AG09309 (cell line): ENCODE measurements at regions not wholly inside any gene's neighbourhood (a gene's known extent, or its start where the extent isn't known, plus 50 kb on each side); places are given as distances from the start of the nearest gene placed in this dataset.
"Not testable (repeated sequence)": the region's sequence is repeated elsewhere in the genome, so short reads cannot be mapped to it uniquely, and the experiment has no call there.

Source experiments
- DNase-seq: peaks from one replicate; pipeline ENCODE4 v3.0.0-alpha.2; 2010; ENCODE audit warnings: low read depth
- H3K4me3 ChIP-seq: 2 replicates; pipeline ENCODE4 v1.5.1; 2011; ENCODE audit warnings: mild to moderate bottlenecking, low read depth, low read length, moderate library complexity; ENCODE audit not compliant: control insufficient read depth
- TF ChIP-seq, protein P1 (sequence below): IDR thresholded peaks from 2 replicates; pipeline ENCODE4 v1.5.1; 2011; ENCODE audit warnings: mild to moderate bottlenecking, low read depth, low read length, inconsistent platforms; ENCODE audit not compliant: insufficient read depth, control insufficient read depth; ENCODE audit errors: missing control alignments

DNA sequence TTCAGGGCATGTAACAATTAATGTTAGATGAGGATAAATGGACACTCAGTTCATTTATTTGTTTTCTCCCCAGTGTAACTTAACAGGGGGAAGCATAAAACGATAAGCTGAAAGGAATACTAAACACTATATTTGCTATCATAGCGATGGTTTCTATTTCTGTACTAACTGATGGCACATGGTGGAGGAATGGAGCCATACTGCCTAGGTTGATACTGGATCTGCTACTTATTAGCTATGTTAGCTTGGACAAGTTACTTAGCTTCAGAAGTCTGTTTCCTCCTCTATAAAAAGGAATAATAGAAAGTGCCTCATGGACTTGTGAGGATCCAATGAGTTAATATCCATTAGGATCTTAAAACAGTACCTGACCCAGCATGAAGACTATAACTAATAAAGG is 127.5 kb downstream of the NBPF8 start:
- not testable (repeated sequence) for DNase-seq, H3K4me3 ChIP-seq

DNA sequence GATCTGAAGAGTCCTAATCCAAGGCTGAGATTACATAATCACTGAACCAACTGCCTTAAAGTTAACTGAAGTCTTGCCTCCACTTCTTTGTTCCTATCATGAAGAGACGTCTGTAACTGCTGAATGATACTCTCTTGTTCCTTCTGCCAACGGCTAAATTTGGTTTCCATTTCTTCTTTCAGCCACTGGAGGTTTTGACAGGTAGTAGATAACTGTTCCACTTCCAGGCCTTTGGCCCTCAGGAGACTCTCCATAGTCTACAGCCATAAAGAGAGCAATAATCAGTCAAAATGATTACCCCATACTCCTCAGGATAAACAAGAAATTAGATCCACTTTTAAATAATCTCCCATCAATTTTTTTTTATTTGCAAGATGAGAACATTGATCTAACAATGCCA is 128.1 kb downstream of the NBPF8 start:
- DNase-seq, H3K4me3 ChIP-seq: not testable (repeated sequence)

DNA sequence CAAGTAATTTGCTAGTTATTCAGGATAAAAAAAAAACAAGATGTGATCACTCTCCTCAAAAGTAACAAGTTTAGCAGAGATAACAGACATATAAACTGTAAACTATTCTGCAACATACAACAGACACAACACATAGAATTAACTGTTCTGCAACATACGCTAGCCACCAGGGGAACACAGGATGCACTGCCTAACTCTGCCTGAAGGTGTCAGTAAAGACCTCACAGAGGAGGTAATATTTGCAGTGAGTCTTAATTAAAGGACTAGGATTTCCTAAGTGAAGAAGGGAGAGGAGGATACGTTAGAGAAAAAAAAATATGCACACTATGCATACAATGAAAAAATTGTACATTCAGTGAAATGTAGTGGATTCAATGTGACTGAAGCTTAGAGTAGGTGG is 129.6 kb downstream of the NBPF8 start:
- TF ChIP-seq, protein P1, sequence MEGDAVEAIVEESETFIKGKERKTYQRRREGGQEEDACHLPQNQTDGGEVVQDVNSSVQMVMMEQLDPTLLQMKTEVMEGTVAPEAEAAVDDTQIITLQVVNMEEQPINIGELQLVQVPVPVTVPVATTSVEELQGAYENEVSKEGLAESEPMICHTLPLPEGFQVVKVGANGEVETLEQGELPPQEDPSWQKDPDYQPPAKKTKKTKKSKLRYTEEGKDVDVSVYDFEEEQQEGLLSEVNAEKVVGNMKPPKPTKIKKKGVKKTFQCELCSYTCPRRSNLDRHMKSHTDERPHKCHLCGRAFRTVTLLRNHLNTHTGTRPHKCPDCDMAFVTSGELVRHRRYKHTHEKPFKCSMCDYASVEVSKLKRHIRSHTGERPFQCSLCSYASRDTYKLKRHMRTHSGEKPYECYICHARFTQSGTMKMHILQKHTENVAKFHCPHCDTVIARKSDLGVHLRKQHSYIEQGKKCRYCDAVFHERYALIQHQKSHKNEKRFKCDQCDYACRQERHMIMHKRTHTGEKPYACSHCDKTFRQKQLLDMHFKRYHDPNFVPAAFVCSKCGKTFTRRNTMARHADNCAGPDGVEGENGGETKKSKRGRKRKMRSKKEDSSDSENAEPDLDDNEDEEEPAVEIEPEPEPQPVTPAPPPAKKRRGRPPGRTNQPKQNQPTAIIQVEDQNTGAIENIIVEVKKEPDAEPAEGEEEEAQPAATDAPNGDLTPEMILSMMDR: peak; percentile 38
- not testable (repeated sequence) for H3K4me3 ChIP-seq, DNase-seq

DNA sequence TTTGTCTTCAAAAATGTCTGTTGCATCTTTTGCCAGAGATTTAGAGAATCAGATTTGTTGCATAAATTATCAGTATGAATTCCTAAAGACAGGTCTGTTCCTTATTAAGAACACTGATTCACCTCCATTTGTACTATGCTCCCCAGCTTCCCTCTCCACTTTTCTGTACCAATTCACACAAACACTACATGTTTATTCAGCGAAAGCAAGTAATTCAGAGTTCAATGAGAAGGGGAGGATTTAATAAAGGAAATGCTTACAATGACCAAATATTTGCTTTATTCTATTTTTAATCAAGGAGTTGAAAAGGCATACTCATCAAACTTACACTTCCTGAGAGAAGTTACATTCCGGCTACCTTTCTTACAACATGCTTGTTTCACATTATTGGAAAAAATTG is 135.5 kb downstream of the NBPF8 start:
- H3K4me3 ChIP-seq, DNase-seq: not testable (repeated sequence)

DNA sequence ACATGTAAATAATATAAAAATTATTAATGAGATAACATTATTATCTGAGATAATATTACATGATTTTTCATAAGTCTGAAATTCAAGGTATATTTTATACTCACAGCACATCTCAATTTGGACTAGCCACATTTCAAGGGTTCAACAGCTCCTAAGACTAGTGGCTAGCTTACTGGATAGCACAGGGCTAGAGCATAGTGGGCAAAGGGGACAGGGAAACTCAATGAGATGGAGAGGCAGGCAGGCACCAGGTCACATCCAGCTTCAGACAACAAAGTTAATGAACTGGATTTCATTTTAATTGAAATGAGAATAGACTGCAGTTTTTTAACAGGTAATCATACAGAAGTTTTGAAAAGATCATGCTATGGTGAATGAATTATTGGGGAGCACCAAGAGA is 137.4 kb downstream of the NBPF8 start:
- not testable (repeated sequence) for DNase-seq, H3K4me3 ChIP-seq

DNA sequence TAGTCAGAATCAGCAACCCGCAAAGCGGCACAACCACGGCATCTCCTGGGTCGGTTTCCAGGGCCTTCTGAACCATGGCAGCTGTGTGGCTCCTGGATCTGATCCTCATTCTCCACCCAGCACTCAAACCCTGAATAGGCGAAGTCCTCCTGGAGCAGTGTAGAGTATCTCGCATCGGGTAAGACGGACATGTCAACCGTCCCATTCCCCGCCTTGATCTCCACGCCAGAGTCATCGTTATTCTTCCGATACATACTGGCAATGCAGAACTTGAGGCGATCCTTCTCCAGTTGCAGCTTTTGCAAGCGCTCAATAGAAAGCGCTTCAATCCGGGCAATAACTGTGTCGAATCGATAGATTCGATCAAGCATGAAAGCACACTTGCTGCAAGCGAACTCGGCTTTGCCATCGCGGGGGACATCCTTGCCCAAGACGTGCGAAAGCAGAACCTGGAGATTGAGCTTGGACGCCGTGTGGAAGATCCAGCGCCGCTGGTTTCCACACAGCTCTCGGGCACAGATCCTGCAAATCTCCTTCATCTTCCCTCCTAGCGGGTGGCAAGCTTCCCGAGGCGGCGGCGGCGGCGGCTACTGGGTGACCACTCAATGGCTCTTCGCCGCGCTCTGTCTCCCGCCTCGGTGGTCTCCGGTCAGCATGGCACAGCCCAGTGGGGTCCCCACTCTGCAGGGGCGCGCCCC is 142.9 kb downstream of the NBPF8 start:
- peak overlapping the region; percentile 40 for H3K4me3 ChIP-seq
- DNase-seq: not testable (repeated sequence)

DNA sequence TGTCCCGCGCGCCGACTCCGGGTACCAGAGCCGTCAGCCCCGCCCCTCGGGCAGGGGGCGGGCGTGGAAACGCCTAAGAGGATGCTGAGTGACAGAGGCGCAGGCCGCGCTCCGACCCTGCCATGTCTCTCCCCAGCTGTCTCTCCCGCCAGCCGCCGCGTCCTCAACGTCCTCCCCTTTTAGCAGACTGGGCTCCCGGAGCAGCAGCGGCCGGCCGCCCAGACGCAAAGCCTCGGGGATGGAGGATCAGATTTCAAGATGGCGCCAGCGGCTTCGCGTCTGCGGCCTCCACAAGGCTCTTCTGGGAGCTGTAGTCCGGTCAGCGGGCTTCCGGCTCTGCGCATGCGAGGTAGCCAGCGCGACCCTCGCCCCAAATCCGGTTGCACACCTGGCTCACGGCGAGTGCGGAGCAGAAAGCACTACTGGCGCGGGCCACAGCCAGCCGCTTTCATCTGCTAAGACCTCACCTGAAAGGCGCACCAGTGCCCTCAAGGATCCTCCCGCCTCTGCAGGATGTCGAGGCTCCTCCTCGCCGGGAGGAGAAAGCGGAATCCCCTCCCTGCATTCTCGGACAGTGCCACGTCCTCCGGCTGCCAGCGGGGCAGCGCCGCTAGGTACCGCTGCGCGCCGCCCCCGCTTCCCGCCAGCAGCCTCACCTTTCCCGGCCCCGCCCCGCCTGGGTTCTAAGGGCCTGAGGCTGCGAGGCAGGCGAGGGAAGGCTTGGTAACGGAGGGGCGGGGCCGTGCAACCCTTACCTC is 143.6 kb downstream of the NBPF8 start:
- H3K4me3 ChIP-seq: peak overlapping the region; percentile 43
- DNase-seq: peak; percentile 27

DNA sequence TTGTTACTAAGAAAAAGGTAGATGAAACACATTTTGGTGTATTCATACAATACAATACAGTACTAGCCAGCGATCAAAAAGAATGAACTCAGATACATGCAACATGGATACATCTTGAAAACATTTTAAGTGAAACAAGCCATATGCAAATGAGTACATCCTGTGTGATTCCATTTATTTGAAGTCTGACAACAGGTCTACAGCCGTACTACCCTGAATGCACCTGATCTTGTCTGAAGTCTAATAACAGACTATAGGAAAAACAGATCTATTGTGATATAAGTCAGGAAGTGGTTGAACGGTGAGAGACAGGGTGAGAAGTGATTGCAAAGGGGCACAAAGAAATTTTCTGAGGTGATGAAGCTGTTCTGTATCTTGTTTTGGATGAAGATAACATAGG is 146.9 kb downstream of the NBPF8 start:
- H3K4me3 ChIP-seq, DNase-seq: not testable (repeated sequence)

DNA sequence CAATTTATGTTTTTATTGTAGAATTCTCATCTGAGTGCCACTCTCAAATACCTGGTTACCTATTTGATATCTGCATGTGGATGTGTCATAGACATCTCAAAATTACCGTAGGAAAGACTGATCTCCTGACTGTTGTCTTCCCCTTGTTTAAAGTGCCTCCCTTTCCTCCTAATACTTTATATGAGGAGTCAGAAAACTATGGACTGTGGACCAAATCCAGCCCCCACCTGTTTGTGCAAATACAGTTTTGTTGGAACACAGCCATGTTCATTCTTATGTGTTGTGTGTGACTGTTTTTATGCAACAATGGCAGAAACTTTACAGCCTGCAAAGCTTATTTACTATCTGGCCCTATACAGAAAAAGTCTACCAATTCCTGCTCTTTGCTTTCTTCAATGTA is 150.6 kb downstream of the NBPF8 start:
- H3K4me3 ChIP-seq, DNase-seq: not testable (repeated sequence)

DNA sequence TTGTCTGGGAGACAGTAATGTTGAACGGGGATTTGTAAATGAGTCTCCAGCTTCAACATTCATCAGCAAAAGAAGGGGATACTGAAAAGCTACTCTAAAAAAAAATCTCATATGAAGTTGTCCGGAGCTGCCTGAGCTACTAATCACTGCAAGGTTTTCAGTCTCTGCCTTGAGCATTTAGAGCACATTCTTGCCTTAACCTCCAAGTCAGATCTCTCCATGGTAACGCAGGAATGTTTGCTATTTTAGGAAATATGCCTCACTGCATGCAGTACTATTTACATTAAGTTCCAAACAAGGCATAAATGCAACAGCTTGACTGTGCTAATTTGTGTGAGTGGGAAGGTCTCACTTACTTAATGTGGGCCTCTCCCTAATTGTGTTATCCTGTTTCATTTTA is 152.8 kb downstream of the NBPF8 start:
- H3K4me3 ChIP-seq, DNase-seq: not testable (repeated sequence)

DNA sequence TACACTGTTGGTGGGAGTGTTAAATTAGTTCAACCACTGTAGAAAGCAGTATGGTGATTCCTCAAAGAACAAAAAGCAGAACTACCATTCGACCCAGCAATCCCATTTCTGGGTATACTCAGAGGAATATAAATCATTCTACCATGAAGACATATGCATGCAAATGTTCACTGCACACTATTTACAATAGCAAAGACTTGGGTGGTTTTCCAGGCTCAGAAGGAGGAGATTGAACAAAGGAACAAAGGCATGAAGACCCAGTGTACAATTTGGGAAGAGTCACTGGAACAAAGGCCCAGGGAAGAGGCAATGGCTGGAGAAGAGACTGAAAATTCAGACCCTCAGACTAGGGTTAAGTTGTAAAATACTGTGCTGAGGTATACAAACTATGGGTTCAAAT is 148.5 kb upstream of the NBPF26 start:
- H3K4me3 ChIP-seq, DNase-seq: not testable (repeated sequence)

DNA sequence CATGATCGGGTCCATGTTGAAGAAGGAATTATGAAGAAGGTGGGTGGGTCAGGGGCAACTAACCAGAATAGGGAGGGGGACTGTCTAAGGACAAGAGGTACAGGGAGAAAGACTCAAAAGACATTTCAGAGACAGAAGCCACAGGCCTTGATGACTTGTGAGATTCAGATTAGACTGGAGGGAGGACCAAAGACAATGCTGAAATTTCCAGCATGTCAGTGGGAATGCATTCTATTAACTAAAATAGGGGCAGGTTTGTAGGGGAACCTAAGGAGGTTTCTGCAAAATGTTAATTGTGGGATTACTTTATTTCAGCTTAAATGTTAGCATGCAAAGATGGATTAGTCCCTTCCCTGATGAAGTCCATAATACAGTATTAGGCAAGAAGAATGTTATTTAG is 141.6 kb upstream of the NBPF26 start:
- not testable (repeated sequence) for DNase-seq, H3K4me3 ChIP-seq

DNA sequence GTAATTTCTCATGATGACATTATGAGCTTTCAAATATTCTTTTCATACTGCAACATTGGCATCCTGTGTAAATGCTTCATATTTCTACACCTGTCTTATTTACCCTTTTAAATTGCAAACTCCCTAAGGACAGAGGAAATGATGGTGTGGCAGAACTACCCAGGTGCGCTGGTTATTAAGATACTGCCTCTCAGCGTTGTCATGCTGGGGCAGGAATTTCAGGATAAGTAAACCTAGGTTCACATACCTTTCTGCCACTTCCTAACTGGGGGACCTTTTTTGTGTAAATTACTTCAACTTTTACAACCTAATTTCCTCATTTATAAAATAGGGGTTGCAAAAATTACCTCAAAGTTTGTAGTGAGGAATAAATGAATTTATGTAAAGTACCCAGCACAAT is 137.7 kb upstream of the NBPF26 start:
- DNase-seq, H3K4me3 ChIP-seq: not testable (repeated sequence)

DNA sequence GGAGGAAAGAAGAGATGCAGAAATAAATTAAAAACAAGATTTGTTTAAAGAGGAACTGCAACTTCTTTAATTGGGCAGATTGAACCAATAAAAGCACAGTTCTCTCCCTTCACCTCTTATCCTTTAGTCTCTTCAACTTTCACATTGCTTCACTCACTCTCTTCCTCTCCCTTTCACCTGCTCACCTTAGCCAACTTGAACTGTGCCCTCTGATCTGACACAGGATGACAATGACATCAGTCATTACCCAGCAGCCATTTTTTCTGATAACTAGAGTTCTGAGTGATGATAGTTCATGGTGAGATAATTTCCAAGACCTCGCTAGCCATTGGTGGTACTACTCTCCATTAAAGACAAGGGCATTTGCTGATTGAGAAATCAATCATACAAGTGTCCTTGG is 134.9 kb upstream of the NBPF26 start:
- DNase-seq, H3K4me3 ChIP-seq: not testable (repeated sequence)

DNA sequence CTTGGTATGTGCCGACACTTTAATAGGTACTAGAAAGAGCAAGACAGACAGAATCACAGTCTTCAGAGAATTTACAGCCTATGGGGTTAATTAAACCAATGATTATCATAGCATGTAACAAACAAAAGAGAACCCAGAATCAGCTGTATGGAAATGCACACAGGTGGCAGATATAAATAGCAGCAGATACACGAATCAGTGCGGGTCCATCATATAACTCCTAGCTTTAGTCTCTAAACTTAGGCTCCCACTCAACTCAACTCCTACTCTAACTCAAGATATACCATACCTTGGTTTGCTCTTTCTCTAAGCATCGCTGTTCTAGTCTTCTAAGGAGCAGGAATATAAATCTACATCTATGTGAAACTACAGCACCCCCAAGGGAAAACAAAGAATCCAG is 132.0 kb upstream of the NBPF26 start:
- H3K4me3 ChIP-seq, DNase-seq: not testable (repeated sequence)

DNA sequence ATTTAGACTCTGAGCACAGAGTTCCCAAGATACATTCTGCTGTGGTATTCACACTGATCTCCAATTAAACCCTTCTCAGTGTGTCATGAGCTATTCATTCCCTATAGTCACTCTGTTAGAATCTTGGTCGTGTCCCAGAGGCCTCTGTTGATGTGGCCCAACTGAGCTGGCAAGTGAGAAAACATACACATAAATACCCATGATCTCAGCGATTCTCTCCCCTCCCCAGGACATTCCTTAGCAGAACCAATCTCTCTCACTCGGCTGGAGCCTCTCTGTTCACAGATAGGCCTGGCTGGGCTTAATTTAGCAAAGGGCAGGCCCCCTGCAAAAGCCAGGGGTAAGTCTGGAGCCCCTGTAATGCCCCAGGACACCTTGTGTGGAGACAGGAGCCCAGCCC is 130.8 kb upstream of the NBPF26 start:
- not testable (repeated sequence) for H3K4me3 ChIP-seq, DNase-seq

DNA sequence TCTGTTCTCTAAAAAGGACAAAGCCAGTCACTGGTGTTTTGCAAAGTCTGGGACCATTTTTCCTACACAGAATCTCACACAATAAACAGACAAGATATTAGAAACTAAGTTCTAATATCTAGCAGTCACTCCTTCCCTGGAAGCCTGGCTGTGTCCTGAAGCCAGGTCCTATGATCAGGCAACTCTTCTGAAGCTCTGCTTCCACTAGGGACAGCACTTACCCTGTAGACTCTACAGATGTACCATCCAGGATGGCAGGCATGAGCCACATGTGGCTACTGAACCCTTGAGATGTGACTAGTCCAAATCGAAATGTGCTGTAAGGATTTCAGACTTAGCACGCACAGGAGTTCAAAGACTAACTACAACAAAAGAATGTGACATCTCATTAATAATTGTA is 130.1 kb upstream of the NBPF26 start:
- DNase-seq, H3K4me3 ChIP-seq: not testable (repeated sequence)

DNA sequence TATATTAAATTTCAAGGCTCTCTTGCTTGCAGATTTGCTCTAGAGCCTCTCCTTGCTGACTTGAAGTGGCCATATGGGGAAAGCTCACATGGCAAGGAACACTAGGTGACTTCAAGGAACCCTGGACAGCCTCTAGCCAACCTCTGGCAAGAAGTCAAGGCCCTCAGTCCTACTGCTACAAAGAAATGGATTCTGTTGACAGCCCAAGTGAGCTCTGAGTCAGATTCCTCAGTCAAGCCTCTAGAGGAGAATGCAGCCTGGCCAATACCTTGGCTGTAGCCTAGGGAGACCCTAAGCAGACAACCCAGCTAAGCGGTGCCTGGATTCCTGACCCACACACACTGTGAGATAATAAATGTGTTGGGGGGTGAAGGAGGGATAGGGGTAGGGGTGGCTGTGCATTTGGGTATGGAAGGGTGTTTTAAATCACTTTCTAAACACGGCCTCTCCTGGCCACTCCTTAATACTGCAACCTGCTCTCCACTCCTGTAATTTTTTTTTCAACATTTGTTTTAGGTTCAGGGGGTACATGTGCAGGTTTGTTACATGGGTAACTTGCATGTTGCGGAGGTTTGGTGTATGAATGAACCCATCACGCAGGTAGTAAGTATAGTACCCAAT is 125.3 kb upstream of the NBPF26 start:
- DNase-seq, H3K4me3 ChIP-seq: not testable (repeated sequence)
